ENCODE measurements at regions not wholly inside any gene's neighbourhood (a gene's known extent, or its start where the extent isn't known, plus 50 kb on each side); places are given as distances from the start of the nearest gene placed in this dataset.
"Not testable (repeated sequence)": the region's sequence is repeated elsewhere in the genome, so short reads cannot be mapped to it uniquely, and the experiment has no call there.

DNA sequence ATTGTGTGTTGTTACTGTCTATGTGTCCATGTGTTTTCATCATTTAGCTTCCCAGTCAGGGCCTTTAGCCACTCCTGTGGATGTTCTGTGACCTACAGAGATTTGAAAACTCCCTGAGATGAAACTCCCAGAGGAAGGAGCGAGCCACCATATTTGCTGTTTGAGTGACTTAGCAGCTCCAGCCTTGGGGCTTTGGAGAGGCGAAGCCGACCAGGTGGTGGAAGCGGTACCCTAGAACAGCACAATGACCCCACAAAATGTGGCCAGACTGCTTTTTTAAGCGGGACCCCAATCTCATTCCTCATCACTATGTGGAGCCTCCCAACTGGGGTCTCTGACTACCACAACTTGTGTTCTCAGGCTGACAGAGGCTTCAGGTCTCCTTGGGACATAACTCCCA is 323.9 kb upstream of the KCND2 start:
- no peak for DNase-seq (ENCODE audit: low spot score)

DNA sequence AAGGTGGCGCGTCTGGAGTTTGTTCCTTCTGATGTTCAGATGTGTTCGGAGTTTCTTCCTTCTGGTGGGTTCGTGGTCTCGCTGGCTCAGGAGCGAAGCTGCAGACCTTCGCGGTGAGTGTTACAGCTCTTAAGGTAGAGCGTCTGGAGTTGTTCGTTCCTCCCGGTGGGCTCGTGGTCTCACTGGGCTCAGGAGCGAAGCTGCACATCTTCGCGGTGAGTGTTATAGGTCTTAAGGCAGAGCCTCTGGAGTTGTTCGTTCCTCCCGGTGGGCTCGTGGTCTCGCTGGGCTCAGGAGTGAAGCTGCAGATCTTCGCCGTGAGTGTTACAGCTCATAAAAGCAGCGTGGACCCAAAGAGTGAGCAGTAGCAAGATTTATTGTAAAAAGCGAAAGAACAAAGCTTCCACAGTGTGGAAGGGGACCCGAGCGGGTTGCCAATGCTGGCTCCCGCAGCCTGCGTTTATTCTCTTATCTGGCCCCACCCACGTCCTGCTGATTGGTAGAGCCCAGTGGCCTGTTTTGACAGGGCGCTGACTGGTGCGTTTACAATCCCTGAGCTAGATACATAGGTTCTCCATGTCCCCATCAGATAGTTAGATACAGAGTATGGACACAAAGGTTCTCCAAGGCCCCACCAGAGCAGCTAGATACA is 322.5 kb upstream of the KCND2 start:
- DNase-seq (ENCODE audit: low spot score): not testable (repeated sequence)

GRCh38 chr7:119951614-119952013 is 321.4 kb upstream of the KCND2 start:
- DNase-seq (ENCODE audit: low spot score): not testable (repeated sequence)

GRCh38 chr7:119957335-119957734 is 315.6 kb upstream of the KCND2 start:
- DNase-seq (ENCODE audit: low spot score): no peak

GRCh38 chr7:119959811-119960210 is 313.2 kb upstream of the KCND2 start:
- peak; percentile 10 for DNase-seq (ENCODE audit: low spot score)

DNA sequence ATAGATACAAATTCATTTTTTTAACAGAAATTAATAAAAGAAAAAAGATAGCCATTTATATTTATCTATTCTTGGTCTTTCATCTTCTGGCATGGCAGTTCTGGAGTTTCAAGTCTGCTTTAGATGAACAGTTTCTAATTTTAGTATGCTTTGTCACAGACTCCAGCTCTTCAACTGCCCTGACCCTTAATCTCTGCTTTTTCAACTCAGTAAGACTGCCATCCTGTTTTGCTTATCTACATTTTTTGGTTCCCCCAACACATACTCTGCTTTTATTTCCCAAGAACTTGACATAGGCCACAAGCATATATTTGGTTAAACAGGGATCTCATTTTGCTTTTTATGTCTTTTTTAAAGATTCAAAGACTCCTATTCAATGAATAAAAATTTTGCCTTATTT is 309.3 kb upstream of the KCND2 start:
- no peak for DNase-seq (ENCODE audit: low spot score)

- no peak for DNase-seq (ENCODE audit: low spot score)
Observed at GRCh38 chr7:119964065-119964464, 308.9 kb upstream of the KCND2 start.

GRCh38 chr7:119964788-119965542 is 308.0 kb upstream of the KCND2 start:
- no peak for DNase-seq (ENCODE audit: low spot score)

GRCh38 chr7:119967221-119967620 is 305.8 kb upstream of the KCND2 start:
- no peak for DNase-seq (ENCODE audit: low spot score)

DNA sequence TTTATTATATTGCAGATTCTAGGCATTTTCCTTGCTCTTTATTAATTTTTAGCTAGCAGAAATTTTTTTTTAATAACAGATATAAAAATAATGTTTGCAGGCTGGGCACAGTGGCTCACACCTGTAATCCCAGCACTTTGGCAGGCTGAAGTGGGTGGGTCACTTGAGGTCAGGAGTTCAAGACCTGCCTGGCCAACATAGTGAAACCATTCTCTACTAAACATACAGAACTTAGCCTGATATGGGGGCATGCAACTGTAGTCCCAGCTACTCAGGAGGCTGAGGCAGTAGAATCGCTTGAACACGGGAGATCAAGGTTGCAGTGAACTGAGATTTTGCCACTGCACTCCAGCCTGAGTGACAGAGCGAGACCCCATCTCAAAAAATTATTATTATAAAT is 304.6 kb upstream of the KCND2 start:
- not testable (repeated sequence) for DNase-seq (ENCODE audit: low spot score)

DNA sequence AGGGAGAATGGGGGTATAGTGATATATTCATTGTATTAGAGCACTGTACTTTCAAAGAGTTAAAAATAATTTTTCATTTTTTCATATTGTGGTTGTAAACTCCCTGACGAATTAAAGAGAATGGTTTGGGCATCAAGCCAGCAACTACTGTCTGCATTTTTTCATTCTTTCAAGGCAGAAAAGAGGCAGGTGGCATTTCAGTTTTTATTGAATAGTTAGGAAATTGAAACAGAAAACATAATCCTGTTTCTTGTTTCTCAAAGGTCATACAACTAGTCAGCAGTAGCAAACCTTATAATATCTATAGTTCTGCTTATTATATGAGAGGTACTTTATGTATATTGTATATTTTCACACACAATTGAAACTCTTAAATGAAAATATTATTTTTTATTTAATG is 303.9 kb upstream of the KCND2 start:
- DNase-seq (ENCODE audit: low spot score): no peak

DNA sequence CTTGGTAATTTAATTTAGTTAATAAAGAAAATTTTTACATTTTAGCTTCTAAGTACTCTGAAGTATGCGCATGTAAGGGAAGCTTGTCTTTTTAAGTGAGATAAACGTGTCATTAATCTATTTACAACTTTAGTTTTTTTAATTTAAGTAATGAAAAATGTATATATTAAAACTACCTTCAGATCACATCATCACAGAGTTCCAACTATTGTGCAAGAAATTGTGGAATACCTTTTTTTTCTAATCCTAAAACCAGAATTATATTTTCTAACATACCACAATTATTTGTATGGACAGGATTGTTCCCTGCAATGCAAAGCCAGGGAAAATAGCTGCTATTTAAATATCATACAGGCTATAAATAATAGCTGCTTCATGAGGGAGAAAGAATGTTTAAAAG is 303.2 kb upstream of the KCND2 start:
- DNase-seq (ENCODE audit: low spot score): no peak

- no peak for DNase-seq (ENCODE audit: low spot score)
Observed at GRCh38 chr7:119974972-119975371, 298.0 kb upstream of the KCND2 start.

DNA sequence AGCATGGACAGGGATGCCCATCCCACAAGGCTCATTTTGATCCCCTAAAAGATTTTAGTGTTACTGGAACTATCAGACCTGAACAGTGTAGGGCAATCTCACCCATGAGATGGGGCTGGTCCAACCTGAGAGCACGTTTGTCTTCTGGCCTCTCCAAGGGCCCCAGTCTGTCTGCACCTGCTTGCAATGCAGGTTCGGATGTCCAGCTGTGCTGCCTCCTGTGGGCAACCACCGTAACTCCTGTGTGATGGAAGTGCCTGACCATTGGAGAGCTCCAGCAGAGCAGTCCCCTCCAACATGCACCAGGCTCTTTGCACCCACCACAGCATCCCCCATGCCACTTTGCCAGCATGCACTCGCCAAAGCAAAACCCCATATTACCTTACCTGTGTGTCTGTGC is 290.1 kb upstream of the KCND2 start:
- DNase-seq (ENCODE audit: low spot score): no peak

DNA sequence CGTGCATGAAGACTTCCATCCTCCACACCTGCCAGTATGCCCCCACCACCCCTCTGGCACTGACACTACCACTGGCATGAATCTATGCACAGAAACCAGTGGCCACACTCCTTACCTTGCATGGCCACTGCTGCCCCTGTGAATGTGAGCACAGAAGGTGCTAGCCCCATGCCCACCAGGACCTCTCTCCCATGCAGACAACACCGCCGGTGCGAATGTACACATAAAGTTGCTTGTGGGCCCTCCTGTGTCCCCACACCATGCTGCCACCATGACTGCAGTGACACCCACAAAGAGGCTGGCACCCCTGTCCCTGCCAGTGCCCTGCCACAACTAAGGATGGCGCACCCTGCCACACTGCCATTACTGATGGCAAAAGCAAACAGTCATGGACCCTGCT is 289.5 kb upstream of the KCND2 start:
- DNase-seq (ENCODE audit: low spot score): no peak

GRCh38 chr7:119984247-119984646 is 288.7 kb upstream of the KCND2 start:
- DNase-seq (ENCODE audit: low spot score): no peak

DNA sequence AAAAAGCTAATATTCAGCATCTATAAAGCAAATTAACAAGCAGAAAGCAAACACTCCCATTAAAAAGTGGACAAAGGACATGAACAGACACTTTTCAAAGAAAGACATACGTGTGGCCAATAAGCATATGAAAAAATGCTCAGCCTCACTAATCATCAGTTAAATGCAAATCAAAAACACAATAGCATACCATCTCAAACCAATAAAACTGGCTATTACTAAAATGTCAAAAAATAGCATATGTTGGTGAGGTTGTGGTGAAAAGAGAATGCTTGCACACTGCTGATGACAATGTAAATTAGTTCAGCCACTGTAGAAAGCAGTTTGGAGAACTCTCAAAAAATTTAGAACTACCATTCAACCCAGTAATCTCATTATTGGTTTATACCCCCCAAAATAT is 284.6 kb upstream of the KCND2 start:
- no peak for DNase-seq (ENCODE audit: low spot score)

DNA sequence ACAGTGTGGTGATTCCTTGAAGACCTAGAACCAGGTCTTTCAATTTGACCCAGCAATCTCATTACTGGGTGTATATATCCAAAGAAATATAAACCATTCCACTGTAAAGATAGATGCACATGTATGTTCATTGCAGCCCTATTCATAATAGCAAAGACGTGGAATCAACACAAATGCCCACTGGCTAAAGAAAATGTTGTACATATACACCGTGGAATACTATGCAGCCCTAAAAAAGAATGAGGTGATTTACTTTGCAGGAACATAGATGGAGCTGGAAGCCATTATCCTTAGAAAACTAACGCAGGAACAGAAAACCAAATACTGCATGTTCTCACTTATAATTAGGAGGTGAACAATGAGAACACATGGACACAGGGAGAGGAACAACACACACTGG is 278.0 kb upstream of the KCND2 start:
- DNase-seq (ENCODE audit: low spot score): no peak

DNA sequence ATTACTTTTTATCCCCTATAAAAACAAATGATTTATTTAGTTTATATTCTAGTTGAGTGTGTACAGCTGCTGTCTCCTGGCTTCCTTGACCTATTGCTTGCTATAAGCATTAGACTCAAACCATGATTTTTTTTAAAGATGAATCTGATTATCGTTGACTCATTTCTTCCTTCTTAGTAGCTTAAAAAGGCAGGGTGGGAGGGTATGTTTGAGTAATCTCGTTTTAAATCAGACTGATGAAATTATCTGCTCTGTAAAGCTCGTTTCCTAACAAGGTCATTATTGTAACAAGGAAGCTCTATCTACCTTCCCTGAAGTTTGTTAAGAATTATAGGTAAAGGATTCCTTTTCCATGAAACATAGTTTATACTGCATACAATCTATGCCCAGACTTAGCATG is 276.3 kb upstream of the KCND2 start:
- no peak for DNase-seq (ENCODE audit: low spot score)

DNA sequence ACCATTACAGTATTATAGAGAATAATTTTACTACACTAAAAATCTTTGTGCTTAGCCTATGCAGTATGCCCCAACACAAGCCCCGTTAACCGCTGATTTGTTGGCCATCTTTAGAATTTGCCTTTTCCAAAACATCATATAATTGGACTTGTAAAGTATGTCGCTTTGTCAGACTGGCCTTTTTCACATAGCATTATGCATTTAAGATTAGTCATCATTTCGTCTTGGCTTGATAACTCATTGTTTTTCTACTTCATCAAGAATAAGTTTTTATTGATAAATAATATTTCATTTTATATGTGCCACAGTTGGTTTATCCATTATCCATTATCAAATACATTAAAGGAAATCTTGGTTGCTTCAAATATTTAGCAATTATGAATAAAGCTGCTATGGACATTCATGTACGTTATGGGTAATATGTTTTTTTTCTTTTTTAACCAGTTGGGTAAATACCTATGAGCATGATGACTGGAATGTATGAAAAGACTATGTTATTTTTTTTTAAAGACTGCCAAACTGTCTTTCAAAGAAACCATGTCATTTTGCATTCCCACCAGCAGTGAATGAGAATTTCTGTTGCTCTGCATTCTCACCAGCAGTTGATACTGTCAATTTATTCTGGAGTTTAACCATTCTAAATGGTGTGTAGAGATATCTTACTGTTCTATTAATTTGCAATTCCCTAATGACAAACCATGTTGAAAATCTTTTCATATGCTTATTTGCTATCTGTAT is 273.1 kb upstream of the KCND2 start:
- no peak for DNase-seq (ENCODE audit: low spot score)

DNA sequence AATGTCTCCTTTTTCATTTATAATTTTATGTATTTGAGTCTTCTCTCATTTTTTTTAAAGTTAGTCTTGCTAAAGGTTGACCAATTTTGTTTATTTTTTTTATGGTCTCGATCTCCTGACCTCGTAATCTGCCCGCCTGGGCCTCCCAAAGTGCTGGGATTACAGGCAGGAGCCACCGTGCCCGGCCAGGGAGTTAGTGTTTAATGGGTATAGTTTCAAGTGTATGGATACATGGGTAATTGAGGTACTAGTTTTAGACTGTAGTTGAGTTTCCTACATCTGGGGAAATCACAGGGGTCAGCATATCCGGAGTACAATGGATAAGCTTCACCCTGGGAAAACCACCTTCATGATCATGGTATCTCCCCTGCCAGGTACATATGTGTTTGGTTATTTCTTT is 267.3 kb upstream of the KCND2 start:
- DNase-seq (ENCODE audit: low spot score): no peak

- not testable (repeated sequence) for DNase-seq (ENCODE audit: low spot score)
Observed at GRCh38 chr7:120014301-120014700, 258.7 kb upstream of the KCND2 start.

- DNase-seq (ENCODE audit: low spot score): no peak
Observed at GRCh38 chr7:120014925-120015465, 258.0 kb upstream of the KCND2 start.

All from AG08396 (cell line).